ENCODE measurements at regions not wholly inside any gene's neighbourhood (a gene's known extent, or its start where the extent isn't known, plus 50 kb on each side); places are given as distances from the start of the nearest gene placed in this dataset.

DNA sequence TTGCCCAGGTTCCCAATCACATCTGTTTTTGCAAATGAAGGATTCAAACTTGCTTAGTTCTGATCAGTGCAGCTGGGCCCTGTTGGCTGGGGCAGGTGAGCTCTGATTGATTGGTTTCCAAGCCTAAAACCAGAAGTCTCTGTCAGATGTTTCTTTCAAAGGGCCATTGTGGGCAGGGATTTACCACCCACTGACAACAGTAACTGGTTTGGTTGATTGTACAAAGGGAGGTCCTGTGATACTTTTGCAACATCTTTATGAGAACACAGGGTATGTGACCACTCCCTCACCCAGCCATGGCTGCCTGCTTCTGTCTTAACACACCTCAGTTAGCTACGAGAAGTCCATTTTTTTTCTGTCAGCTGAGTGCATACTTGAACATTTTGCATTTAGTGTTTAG is 184.1 kb downstream of the FLRT2 start:
- TF ChIP-seq EZH2 (IDR thresholded peaks at IDR 0.05; ENCODE audit: low read depth): no peak
- TF ChIP-seq, protein P1, sequence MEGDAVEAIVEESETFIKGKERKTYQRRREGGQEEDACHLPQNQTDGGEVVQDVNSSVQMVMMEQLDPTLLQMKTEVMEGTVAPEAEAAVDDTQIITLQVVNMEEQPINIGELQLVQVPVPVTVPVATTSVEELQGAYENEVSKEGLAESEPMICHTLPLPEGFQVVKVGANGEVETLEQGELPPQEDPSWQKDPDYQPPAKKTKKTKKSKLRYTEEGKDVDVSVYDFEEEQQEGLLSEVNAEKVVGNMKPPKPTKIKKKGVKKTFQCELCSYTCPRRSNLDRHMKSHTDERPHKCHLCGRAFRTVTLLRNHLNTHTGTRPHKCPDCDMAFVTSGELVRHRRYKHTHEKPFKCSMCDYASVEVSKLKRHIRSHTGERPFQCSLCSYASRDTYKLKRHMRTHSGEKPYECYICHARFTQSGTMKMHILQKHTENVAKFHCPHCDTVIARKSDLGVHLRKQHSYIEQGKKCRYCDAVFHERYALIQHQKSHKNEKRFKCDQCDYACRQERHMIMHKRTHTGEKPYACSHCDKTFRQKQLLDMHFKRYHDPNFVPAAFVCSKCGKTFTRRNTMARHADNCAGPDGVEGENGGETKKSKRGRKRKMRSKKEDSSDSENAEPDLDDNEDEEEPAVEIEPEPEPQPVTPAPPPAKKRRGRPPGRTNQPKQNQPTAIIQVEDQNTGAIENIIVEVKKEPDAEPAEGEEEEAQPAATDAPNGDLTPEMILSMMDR (conservative IDR thresholded peaks at IDR 0.05): no peak
- no peak overlapping the region for H2AFZ ChIP-seq
- H3K79me2 ChIP-seq (ENCODE audit: low read depth): no peaks in the 10 kb centered on the region
- no peaks in the 10 kb centered on the region for H3F3A ChIP-seq (ENCODE audit: insufficient read depth, low read depth)
- no peaks in the 10 kb centered on the region for H3K36me3 ChIP-seq (ENCODE audit: low read depth)
- H3K27ac ChIP-seq: no peak overlapping the region
- H4K20me1 ChIP-seq (ENCODE audit: insufficient read depth): no peaks in the 10 kb centered on the region
- no TSS peak for BruUV-seq (replicated peaks)
- POLR2A ChIA-PET (ENCODE audit: unreplicated experiment): no interaction called here
- no peaks in the 10 kb centered on the region for H3K4me1 ChIP-seq (replicated peaks; ENCODE audit: insufficient read depth)
- CTCF ChIA-PET: interaction anchor here (0.7 kb wide), 1 partner anchor 13 kb away, joined by 3 read pairs; no protein-coding TSS in a partner anchor
- H3K27me3 ChIP-seq (ENCODE audit: insufficient read depth, low read depth): no peaks in the 10 kb centered on the region
- DNase-seq: no peak
- no peaks in the 10 kb centered on the region for H3K9me2 ChIP-seq (ENCODE audit: insufficient read depth)
- H3K4me2 ChIP-seq: no peak overlapping the region
- H3K9me3 ChIP-seq (ENCODE audit: insufficient read depth, low read depth): no peaks in the 10 kb centered on the region
- intact Hi-C loops (cut with micrococcal nuclease; ENCODE audit: unreplicated experiment): no loop called here
- H3K4me3 ChIP-seq: no peak overlapping the region

- ChIA-PET POLR2A (ENCODE audit: unreplicated experiment) (no interaction called here), CTCF (no interaction called here)
Observed at GRCh38 chr14:85711620-85712019, 181.7 kb downstream of the FLRT2 start.

More at GRCh38 chr14:85711620-85712019, 181.7 kb downstream of the FLRT2 start:
- H3K27ac ChIP-seq: no peak overlapping the region
- no peaks in the 10 kb centered on the region for H3K9me2 ChIP-seq (ENCODE audit: insufficient read depth)
- no peak overlapping the region for H3K4me3 ChIP-seq
- no peaks in the 10 kb centered on the region for H3K4me1 ChIP-seq (replicated peaks; ENCODE audit: insufficient read depth)
- no TSS peak for BruUV-seq (replicated peaks)
- no peak for DNase-seq
- TF ChIP-seq, protein P1 (conservative IDR thresholded peaks at IDR 0.05): no peak
- no peak for TF ChIP-seq EZH2 (IDR thresholded peaks at IDR 0.05; ENCODE audit: low read depth)
- H2AFZ ChIP-seq: no peak overlapping the region
- no peaks in the 10 kb centered on the region for H4K20me1 ChIP-seq (ENCODE audit: insufficient read depth)
- H3K27me3 ChIP-seq (ENCODE audit: insufficient read depth, low read depth): no peaks in the 10 kb centered on the region
- H3F3A ChIP-seq (ENCODE audit: insufficient read depth, low read depth): no peaks in the 10 kb centered on the region
- H3K9me3 ChIP-seq (ENCODE audit: insufficient read depth, low read depth): no peaks in the 10 kb centered on the region
- no peaks in the 10 kb centered on the region for H3K79me2 ChIP-seq (ENCODE audit: low read depth)
- H3K36me3 ChIP-seq (ENCODE audit: low read depth): no peaks in the 10 kb centered on the region
- no peak overlapping the region for H3K4me2 ChIP-seq
- intact Hi-C loops (cut with micrococcal nuclease; ENCODE audit: unreplicated experiment): no loop called here

Data from PC-9 (cell line).